Upper lobe of left lung (tissue), 6 donors: ENCODE measurements at regions not wholly inside any gene's neighbourhood (a gene's known extent, or its start where the extent isn't known, plus 50 kb on each side); places are given as distances from the start of the nearest gene placed in this dataset.
"Not testable (repeated sequence)": the region's sequence is repeated elsewhere in the genome, so short reads cannot be mapped to it uniquely, and the experiment has no call there.

Experiments used
- ATAC-seq, 2 donors: fragments of 200-7000 bp; cut with Tn5 transposase; one replicate each; pipeline ENCODE4 v1.9.1; 2022; ENCODE audit warnings: mild to moderate bottlenecking in 2 of 2, moderate library complexity in 2 of 2; ENCODE audit not compliant: low FRiP score in 2 of 2
- DNase-seq, 2 donors: peaks; one replicate each; pipeline ENCODE4 v3.0.0-alpha.2; 2019 to 2020
- H3K27ac ChIP-seq, 4 donors: fragments of 200-600 bp; sonication (generic); one replicate each; pipeline ENCODE4 v1.5.1; 2016 to 2019
- H3K27me3 ChIP-seq, 4 donors: fragments of 200-600 bp; sonication (generic); one replicate each; pipeline ENCODE4 v1.5.1; 2017 to 2019
- H3K36me3 ChIP-seq, 4 donors: fragments of 200-600 bp; sonication (generic); one replicate each; pipeline ENCODE4 v1.5.1; 2016 to 2019
- H3K4me1 ChIP-seq, 4 donors: fragments of 200-600 bp; sonication (generic); one replicate each; pipeline ENCODE4 v1.5.1; 2018 to 2019
- H3K4me3 ChIP-seq, 4 donors: fragments of 200-600 bp; sonication (generic); one replicate each; pipeline ENCODE4 v1.5.1; 2017 to 2019; ENCODE audit warnings: mild to moderate bottlenecking in 2 of 4, moderate library complexity in 1 of 4
- H3K9me3 ChIP-seq, 4 donors: fragments of 200-600 bp; sonication (generic); one replicate each; pipeline ENCODE4 v1.5.1; 2018 to 2019
- EP300 ChIP-seq, 4 donors: sonication (generic); formaldehyde crosslinking; IDR thresholded peaks; one replicate each; pipeline ENCODE4 v1.5.1; 2017; ENCODE audit warnings: antibody characterized with exemption in 4 of 4, control low read depth in 2 of 4
- POLR2A ChIP-seq, 4 donors: fragments of 450-650 bp; IDR thresholded peaks; one replicate each; pipeline ENCODE4 v1.5.1; 2016 to 2017; ENCODE audit warnings: antibody characterized with exemption in 4 of 4, mild to moderate bottlenecking in 2 of 4
- POLR2AphosphoS5 ChIP-seq, 2 donors: sonication (generic); formaldehyde crosslinking; IDR thresholded peaks; one replicate each; pipeline ENCODE4 v1.5.1; 2017; ENCODE audit warnings: antibody characterized with exemption in 2 of 2
- WGBS, 2 donors: methylation state at CpG; one replicate each; pipeline ENCODE4 v1.1.5; 2017 to 2018; 5-methylcytosine and 5-hydroxymethylcytosine counted together
- TF ChIP-seq, protein P1 (sequence below), 6 experiments: fragments of 450-650 bp in 4 of 6; fragments of 200-600 bp in 2 of 6; sonication (generic) in 2 of 6; IDR thresholded peaks; one replicate each; pipeline ENCODE4 v1.5.1; 2016 to 2019; ENCODE audit warnings: antibody characterized with exemption in 6 of 6
- donor health status: DM: no; HTN: no; CAD: no; lungs with moderate emphysema.
- donor health status: DM: no; HTN: yes; CAD: no; lungs with severe emphysema.

DNA sequence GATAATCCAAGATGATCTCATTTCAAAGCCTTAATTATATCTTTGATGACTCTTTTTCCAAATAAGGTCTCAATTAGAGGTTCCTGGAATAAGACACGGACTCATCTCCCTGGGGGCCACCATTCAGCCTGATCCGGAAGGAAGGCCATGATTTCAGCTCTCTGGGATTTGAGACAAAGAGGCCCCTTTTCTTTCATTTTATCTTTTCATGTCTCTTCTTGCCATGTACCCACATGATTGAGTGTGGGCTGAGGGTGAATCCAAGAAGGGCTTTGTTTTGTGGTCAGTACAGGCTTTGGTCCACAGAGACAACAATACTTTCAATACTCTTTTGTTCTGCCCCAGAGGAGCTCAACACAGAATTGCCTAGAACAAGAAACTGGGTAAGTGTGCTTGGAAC is 261.2 kb downstream of the TRIML1 start:
- H3K4me1 ChIP-seq = no peaks in the 10 kb centered on the region
- no peaks in the 10 kb centered on the region for H3K27me3 ChIP-seq
- WGBS, 2 donors = 68 to 85% methylated on average over 2 of the region's 2 CpGs
- no peak overlapping the region for H3K27ac ChIP-seq
- TF ChIP-seq POLR2A (IDR thresholded peaks at IDR 0.05) (no peak), POLR2AphosphoS5 (IDR thresholded peaks at IDR 0.05) (no peak), EP300 (IDR thresholded peaks at IDR 0.05) (no peak)
- TF ChIP-seq, protein P1, sequence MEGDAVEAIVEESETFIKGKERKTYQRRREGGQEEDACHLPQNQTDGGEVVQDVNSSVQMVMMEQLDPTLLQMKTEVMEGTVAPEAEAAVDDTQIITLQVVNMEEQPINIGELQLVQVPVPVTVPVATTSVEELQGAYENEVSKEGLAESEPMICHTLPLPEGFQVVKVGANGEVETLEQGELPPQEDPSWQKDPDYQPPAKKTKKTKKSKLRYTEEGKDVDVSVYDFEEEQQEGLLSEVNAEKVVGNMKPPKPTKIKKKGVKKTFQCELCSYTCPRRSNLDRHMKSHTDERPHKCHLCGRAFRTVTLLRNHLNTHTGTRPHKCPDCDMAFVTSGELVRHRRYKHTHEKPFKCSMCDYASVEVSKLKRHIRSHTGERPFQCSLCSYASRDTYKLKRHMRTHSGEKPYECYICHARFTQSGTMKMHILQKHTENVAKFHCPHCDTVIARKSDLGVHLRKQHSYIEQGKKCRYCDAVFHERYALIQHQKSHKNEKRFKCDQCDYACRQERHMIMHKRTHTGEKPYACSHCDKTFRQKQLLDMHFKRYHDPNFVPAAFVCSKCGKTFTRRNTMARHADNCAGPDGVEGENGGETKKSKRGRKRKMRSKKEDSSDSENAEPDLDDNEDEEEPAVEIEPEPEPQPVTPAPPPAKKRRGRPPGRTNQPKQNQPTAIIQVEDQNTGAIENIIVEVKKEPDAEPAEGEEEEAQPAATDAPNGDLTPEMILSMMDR (IDR thresholded peaks at IDR 0.05) = no peak
- no peaks in the 10 kb centered on the region for H3K9me3 ChIP-seq
- DNase-seq (no peak), ATAC-seq (no peak)
- no peak overlapping the region for H3K4me3 ChIP-seq
- no peaks in the 10 kb centered on the region for H3K36me3 ChIP-seq

DNA sequence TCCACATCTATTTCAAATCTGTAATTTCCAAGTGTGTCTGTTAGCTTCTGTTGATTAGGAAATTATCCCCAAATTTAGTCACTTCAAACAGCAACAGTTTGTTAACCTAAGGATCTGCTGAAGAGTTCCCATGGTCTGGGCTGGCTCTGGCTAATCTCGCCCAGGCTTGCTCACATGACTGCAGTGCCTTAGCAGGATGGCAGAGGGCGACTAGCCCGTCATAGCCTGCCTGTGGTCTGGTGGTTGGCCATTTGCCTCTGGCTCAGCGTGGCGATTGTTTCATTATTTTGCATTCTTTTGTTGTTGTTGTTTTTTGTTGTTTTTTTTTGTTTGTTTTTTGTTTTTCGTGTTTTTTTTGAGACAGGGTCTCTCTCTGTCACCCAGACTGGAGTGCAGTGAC is 264.0 kb downstream of the TRIML1 start:
- Histone ChIP-seq H3K27me3 (no peaks in the 10 kb centered on the region), H3K27ac (no peak overlapping the region), H3K4me1 (no peaks in the 10 kb centered on the region), H3K36me3 (no peaks in the 10 kb centered on the region), H3K9me3 (no peaks in the 10 kb centered on the region), H3K4me3 (no peak overlapping the region)
- WGBS, 2 donors = 92 to 99% methylated on average over 6 of the region's 6 CpGs
- TF ChIP-seq POLR2AphosphoS5 (IDR thresholded peaks at IDR 0.05) (no peak), EP300 (IDR thresholded peaks at IDR 0.05) (no peak), POLR2A (IDR thresholded peaks at IDR 0.05) (no peak)
- TF ChIP-seq, protein P1 (IDR thresholded peaks at IDR 0.05) = no peak
- DNase-seq (no peak), ATAC-seq (no peak)

DNA sequence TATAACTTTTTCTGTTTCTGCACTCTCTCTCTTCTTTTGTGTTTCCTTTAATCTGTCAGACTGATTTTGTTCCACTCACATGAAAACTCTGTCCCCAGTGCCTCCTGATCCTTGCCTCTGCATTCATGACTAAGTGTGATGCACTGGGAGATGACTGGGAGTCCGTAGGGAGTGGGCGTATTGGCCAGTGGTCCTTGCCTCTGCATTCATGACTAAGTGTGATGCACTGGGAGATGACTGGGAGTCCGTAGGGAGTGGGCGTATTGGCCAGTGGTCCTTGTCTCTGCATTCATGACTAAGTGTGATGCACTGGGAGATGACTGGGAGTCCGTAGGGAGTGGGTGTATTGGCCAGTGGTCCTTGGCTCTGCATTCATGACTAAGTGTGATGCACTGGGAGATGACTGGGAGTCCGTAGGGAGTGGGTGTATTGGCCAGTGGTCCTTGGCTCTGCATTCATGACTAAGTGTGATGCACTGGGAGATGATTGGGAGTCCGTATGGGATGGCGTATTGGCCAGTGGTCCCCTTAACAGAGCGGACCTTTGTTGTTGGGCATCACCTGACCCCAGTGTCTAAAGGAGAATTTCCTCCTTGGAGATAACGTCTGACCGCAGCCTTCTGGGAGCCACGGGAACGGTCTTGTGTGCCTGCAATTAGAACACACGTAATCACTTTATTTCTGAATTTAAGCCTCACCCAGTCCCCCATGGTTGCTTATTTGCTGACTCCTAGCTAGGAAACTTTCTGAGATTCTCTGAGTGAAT is 266.0 kb downstream of the TRIML1 start:
- ATAC-seq = peak in 1 of 2 donors; percentile 74
- WGBS, 2 donors = 92 to 93% methylated on average over 14 of the region's 14 CpGs
- H3K27ac ChIP-seq = not testable (repeated sequence)

DNA sequence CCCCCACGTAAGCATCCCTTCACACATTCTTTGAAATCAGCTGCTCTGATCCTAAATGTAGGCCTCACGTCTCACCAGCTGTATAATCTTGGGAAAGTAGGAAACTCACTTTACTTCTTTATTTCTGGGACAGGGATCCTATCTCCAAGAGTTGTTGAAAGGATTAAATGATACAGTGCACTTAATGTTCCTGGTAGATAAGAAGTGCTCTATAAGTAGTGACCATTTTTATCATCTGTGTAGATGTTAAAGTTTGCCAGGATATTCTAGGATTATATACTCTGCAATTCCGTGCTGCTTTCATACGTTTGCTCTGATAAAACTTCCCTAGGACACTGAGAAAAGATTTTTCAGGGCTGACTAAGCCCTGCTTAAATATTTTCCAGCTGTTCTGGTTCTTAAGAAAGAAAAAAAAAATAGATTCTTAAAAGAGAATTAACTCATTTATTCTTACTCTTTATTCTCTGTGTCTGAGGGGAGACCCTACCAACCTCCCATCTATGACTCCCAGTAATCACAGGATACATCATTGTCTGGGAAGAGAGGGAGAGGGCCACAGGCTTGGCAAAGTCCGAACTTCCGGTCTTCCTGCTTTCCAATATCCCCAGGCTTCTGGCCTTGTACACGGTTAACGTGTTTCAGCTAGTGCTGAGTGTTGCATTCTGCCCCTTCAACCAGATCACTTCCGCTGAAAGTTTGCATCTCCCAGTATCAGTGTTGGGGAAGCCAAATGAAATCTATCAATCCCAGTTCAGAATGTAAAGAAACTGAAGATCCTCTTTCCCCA is 269.2 kb downstream of the TRIML1 start:
- H3K27ac ChIP-seq = no peak overlapping the region
- DNase-seq (no peak), ATAC-seq (peak in 1 of 2 donors; percentile 30)
- no peak overlapping the region for H3K4me3 ChIP-seq
- WGBS, 2 donors = 79 to 85% methylated on average over 9 of the region's 9 CpGs
- no peaks in the 10 kb centered on the region for H3K27me3 ChIP-seq
- no peaks in the 10 kb centered on the region for H3K36me3 ChIP-seq
- TF ChIP-seq, protein P1 (IDR thresholded peaks at IDR 0.05) = no peak
- no peak for TF ChIP-seq POLR2AphosphoS5 (IDR thresholded peaks at IDR 0.05)
- no peak for TF ChIP-seq EP300 (IDR thresholded peaks at IDR 0.05)
- no peak for TF ChIP-seq POLR2A (IDR thresholded peaks at IDR 0.05)
- H3K4me1 ChIP-seq = no peaks in the 10 kb centered on the region
- no peaks in the 10 kb centered on the region for H3K9me3 ChIP-seq

More for the DNA sequence above, 266.0 kb downstream of the TRIML1 start:
- H3K4me1 ChIP-seq, H3K9me3 ChIP-seq, H3K4me3 ChIP-seq, H3K36me3 ChIP-seq, DNase-seq, H3K27me3 ChIP-seq: not testable (repeated sequence)

DNA sequence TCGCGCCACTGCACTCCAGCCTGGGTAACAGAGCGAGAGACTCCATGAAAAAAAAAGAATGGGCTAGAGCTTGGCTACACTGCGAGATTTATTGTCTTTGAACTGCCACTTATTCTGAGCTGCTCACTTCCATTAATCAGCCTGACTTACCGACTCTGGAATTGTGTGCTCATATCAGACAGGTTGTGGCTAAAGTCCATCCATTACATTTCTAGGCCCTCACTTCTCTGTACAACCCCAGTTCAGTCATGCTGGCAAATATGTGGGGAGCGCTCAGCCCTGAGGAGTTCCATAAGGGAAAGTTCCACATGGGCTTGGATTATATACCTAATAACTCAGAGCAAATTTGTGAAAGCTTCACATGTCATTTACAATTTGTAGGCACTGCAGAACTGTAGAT is 270.6 kb downstream of the TRIML1 start:
- 89 to 91% methylated on average over 6 of the region's 6 CpGs for WGBS, 2 donors
- no peak overlapping the region for H3K4me3 ChIP-seq
- H3K27ac ChIP-seq = no peak overlapping the region
- no peaks in the 10 kb centered on the region for H3K9me3 ChIP-seq
- ATAC-seq (no peak), DNase-seq (no peak)
- H3K27me3 ChIP-seq = no peaks in the 10 kb centered on the region
- no peaks in the 10 kb centered on the region for H3K4me1 ChIP-seq
- no peaks in the 10 kb centered on the region for H3K36me3 ChIP-seq
- TF ChIP-seq, protein P1 (IDR thresholded peaks at IDR 0.05) = no peak
- no peak for TF ChIP-seq POLR2AphosphoS5 (IDR thresholded peaks at IDR 0.05)
- no peak for TF ChIP-seq EP300 (IDR thresholded peaks at IDR 0.05)
- no peak for TF ChIP-seq POLR2A (IDR thresholded peaks at IDR 0.05)
